Tibial artery (tissue), 4 donors: ENCODE measurements at regions not wholly inside any gene's neighbourhood (a gene's known extent, or its start where the extent isn't known, plus 50 kb on each side); places are given as distances from the start of the nearest gene placed in this dataset.

ENCODE experiments used
- DNase-seq, 2 donors: peaks; one replicate each; pipeline ENCODE4 v3.0.0-alpha.2; 2019
- H3K27ac ChIP-seq, 2 donors: fragments of 200-600 bp; sonication (generic) in 1 of 2; 1 replicate in 1 of 2; 2 replicates in 1 of 2; pipeline ENCODE4 v1.5.1; 2018 to 2019; ENCODE audit warnings: mild to moderate bottlenecking in 1 of 2
- H3K27me3 ChIP-seq, 2 donors: fragments of 200-600 bp; sonication (generic) in 1 of 2; one replicate each; pipeline versions ENCODE4 v1.5.1 to v1.6.0; 2016 to 2019
- H3K36me3 ChIP-seq, 3 donors: fragments of 200-600 bp; sonication (generic) in 2 of 3; one replicate each; pipeline ENCODE4 v1.5.1; 2016 to 2019; ENCODE audit warnings: mild to moderate bottlenecking in 2 of 3
- H3K4me1 ChIP-seq, 4 donors: fragments of 200-600 bp; sonication (generic) in 2 of 4; 1 replicate in 3 of 4; 2 replicates in 1 of 4; pipeline ENCODE4 v1.5.1; 2016 to 2019
- H3K4me3 ChIP-seq, 2 donors: fragments of 200-600 bp; sonication (generic) in 1 of 2; 1 replicate in 1 of 2; 2 replicates in 1 of 2; pipeline ENCODE4 v1.5.1; 2018 to 2019; ENCODE audit warnings: mild to moderate bottlenecking in 2 of 2
- H3K9me3 ChIP-seq, 3 donors: fragments of 200-600 bp; sonication (generic) in 1 of 3; one replicate each; pipeline ENCODE4 v1.5.1; 2016 to 2019
- CTCF ChIP-seq, 2 experiments: fragments of 200-600 bp in 1 of 2; fragments of 450-650 bp in 1 of 2; IDR thresholded peaks; one replicate each; pipeline ENCODE4 v1.5.1; 2017 to 2019; ENCODE audit warnings: antibody characterized with exemption in 2 of 2, mild to moderate bottlenecking in 1 of 2, moderate library complexity in 1 of 2
- intact Hi-C: fragments of 100-400 bp; cut with DNase I; formaldehyde crosslinking; loops from one replicate; pipeline ENCODE4 v1.15.0; 2023; ENCODE audit warnings: low total_unique reads

GRCh38 chr12:87793131-87793530 is 236.1 kb downstream of the C12orf50 start:
- peaks cover 0 to 10% (median 0%) of the 10 kb centered on the region in 4 donors for H3K4me1 ChIP-seq
- no peak for TF ChIP-seq CTCF (IDR thresholded peaks at IDR 0.05)
- H3K27me3 ChIP-seq: no peaks in the 10 kb centered on the region
- H3K4me3 ChIP-seq: no peak overlapping the region
- intact Hi-C loops: no loop called here
- no peaks in the 10 kb centered on the region for H3K9me3 ChIP-seq
- H3K27ac ChIP-seq: no peak overlapping the region
- no peaks in the 10 kb centered on the region for H3K36me3 ChIP-seq
- DNase-seq: no peak

- no peak for TF ChIP-seq CTCF (IDR thresholded peaks at IDR 0.05)
- Histone ChIP-seq H3K9me3 (no peaks in the 10 kb centered on the region), H3K27me3 (no peaks in the 10 kb centered on the region), H3K36me3 (no peaks in the 10 kb centered on the region), H3K27ac (no peak overlapping the region), H3K4me1 (no peaks in the 10 kb centered on the region), H3K4me3 (no peak overlapping the region)
- no peak for DNase-seq
- intact Hi-C loops: no loop called here
Measured at GRCh38 chr12:87784350-87784749, 244.9 kb downstream of the C12orf50 start.

- no peak for TF ChIP-seq CTCF (IDR thresholded peaks at IDR 0.05)
- Histone ChIP-seq H3K27ac (no peak overlapping the region), H3K36me3 (no peaks in the 10 kb centered on the region), H3K27me3 (no peaks in the 10 kb centered on the region), H3K4me3 (no peak overlapping the region), H3K9me3 (no peaks in the 10 kb centered on the region), H3K4me1 (no peaks in the 10 kb centered on the region)
- intact Hi-C loops: no loop called here
- no peak for DNase-seq
Measured at GRCh38 chr12:87783467-87783866, 245.7 kb downstream of the C12orf50 start.

- no peak for DNase-seq
- Histone ChIP-seq H3K27ac (no peak overlapping the region), H3K4me1 (no peaks in the 10 kb centered on the region), H3K4me3 (no peak overlapping the region), H3K9me3 (no peaks in the 10 kb centered on the region), H3K36me3 (no peaks in the 10 kb centered on the region), H3K27me3 (no peaks in the 10 kb centered on the region)
- TF ChIP-seq CTCF (IDR thresholded peaks at IDR 0.05): no peak
- intact Hi-C loops: no loop called here
Measured at GRCh38 chr12:87782838-87783237, 246.4 kb downstream of the C12orf50 start.

- no peak overlapping the region for H3K27ac ChIP-seq
- intact Hi-C loops: no loop called here
Measured at GRCh38 chr12:87779858-87780498, 249.2 kb downstream of the C12orf50 start.

More at GRCh38 chr12:87779858-87780498, 249.2 kb downstream of the C12orf50 start:
- no peaks in the 10 kb centered on the region for H3K36me3 ChIP-seq
- DNase-seq: no peak
- H3K9me3 ChIP-seq: no peaks in the 10 kb centered on the region
- peaks cover 0 to 7% (median 1%) of the 10 kb centered on the region in 4 donors for H3K4me1 ChIP-seq
- H3K4me3 ChIP-seq: no peak overlapping the region
- no peaks in the 10 kb centered on the region for H3K27me3 ChIP-seq
- TF ChIP-seq CTCF (IDR thresholded peaks at IDR 0.05): no peak
